IPS DF 6.9 (cell line): ENCODE measurements at regions not wholly inside any gene's neighbourhood (a gene's known extent, or its start where the extent isn't known, plus 50 kb on each side); places are given as distances from the start of the nearest gene placed in this dataset.
"Not testable (repeated sequence)": the region's sequence is repeated elsewhere in the genome, so short reads cannot be mapped to it uniquely, and the experiment has no call there.

Experiments
- DNase-seq: peaks from one replicate; pipeline ENCODE4 v3.0.0-alpha.2; 2013; ENCODE audit warnings: low read depth, low spot score
- H3K27ac ChIP-seq: one replicate; pipeline ENCODE4 v1.5.1; 2013; ENCODE audit warnings: low read length, control low read depth
- H3K27me3 ChIP-seq: 2 replicates; pipeline ENCODE4 v1.6.1; 2013; ENCODE audit warnings: mild to moderate bottlenecking, low read length; ENCODE audit not compliant: control insufficient read depth, insufficient read depth
- H3K36me3 ChIP-seq: 2 replicates; pipeline ENCODE4 v1.6.1; 2013; ENCODE audit warnings: low read length; ENCODE audit not compliant: control insufficient read depth, insufficient read depth
- H3K4me1 ChIP-seq: 2 replicates; pipeline ENCODE4 v1.6.1; 2013; ENCODE audit warnings: low read length; ENCODE audit not compliant: control insufficient read depth, insufficient read depth
- H3K4me3 ChIP-seq: 2 replicates; pipeline ENCODE4 v1.5.1; 2013; ENCODE audit warnings: mild to moderate bottlenecking, low read length
- H3K9me3 ChIP-seq: 2 replicates; pipeline ENCODE4 v1.6.1; 2013; ENCODE audit warnings: low read length, inconsistent platforms; ENCODE audit not compliant: control insufficient read depth, insufficient read depth
- WGBS: extraction: QIAGEN DNeasy Blood & Tissue Kit; methylation state at CpG from one replicate; pipeline ENCODE4 v1.1.7; 2013; ENCODE audit warnings: mixed read lengths, missing lambda C conversion rate; ENCODE audit not compliant: insufficient read length, insufficient coverage; 5-methylcytosine and 5-hydroxymethylcytosine counted together

- H3K27ac ChIP-seq, H3K9me3 ChIP-seq, H3K4me1 ChIP-seq, DNase-seq, H3K4me3 ChIP-seq, H3K36me3 ChIP-seq, H3K27me3 ChIP-seq: not testable (repeated sequence)
- WGBS, result no CpG with 5 or more reads among the region's 4 CpGs
Measured at GRCh38 chr6:167217073-167217472, 59.3 kb upstream of the GPR31 start.

GRCh38 chr6:167217951-167218759 is 60.4 kb upstream of the GPR31 start:
- H3K9me3 ChIP-seq, H3K36me3 ChIP-seq, DNase-seq, H3K27me3 ChIP-seq, H3K4me1 ChIP-seq, H3K4me3 ChIP-seq, H3K27ac ChIP-seq: not testable (repeated sequence)
- no CpG with 5 or more reads among the region's 15 CpGs for WGBS

- not testable (repeated sequence) for H3K27ac ChIP-seq, H3K4me3 ChIP-seq, H3K9me3 ChIP-seq, H3K4me1 ChIP-seq, DNase-seq, H3K36me3 ChIP-seq, H3K27me3 ChIP-seq
- WGBS, result no CpG with 5 or more reads among the region's 4 CpGs
Measured at GRCh38 chr6:167219079-167219478, 61.3 kb upstream of the GPR31 start.

GRCh38 chr6:167219967-167220512 is 62.3 kb upstream of the GPR31 start:
- H3K4me3 ChIP-seq, result no peak overlapping the region
- no peak overlapping the region for H3K27ac ChIP-seq
- WGBS, result no CpG with 5 or more reads among the region's 19 CpGs
- peaks cover 6% of the 10 kb centered on the region for H3K4me1 ChIP-seq
- H3K27me3 ChIP-seq, result no peaks in the 10 kb centered on the region
- H3K36me3 ChIP-seq, result no peaks in the 10 kb centered on the region
- DNase-seq, result no peak
- no peaks in the 10 kb centered on the region for H3K9me3 ChIP-seq

- no peak overlapping the region for H3K4me3 ChIP-seq
- H3K36me3 ChIP-seq, result no peaks in the 10 kb centered on the region
- peaks cover 8% of the 10 kb centered on the region for H3K4me1 ChIP-seq
- no peaks in the 10 kb centered on the region for H3K27me3 ChIP-seq
- DNase-seq, result no peak
- H3K27ac ChIP-seq, result no peak overlapping the region
- H3K9me3 ChIP-seq, result no peaks in the 10 kb centered on the region
- no CpG with 5 or more reads among the region's 19 CpGs for WGBS
Measured at GRCh38 chr6:167221400-167222201, 63.8 kb upstream of the GPR31 start.

GRCh38 chr6:167225566-167226382 is 65.3 kb upstream of the UNC93A start:
- not testable (repeated sequence) for DNase-seq, H3K4me3 ChIP-seq, H3K36me3 ChIP-seq, H3K27ac ChIP-seq, H3K27me3 ChIP-seq, H3K9me3 ChIP-seq
- WGBS, result no CpG with 5 or more reads among the region's 13 CpGs
- H3K4me1 ChIP-seq, result peaks cover 11% of the 10 kb centered on the region

- peaks cover 11% of the 10 kb centered on the region for H3K4me1 ChIP-seq
- no CpG with 5 or more reads among the region's 3 CpGs for WGBS
- DNase-seq, result no peak
- no peaks in the 10 kb centered on the region for H3K27me3 ChIP-seq
- H3K4me3 ChIP-seq, result no peak overlapping the region
- no peaks in the 10 kb centered on the region for H3K9me3 ChIP-seq
- no peaks in the 10 kb centered on the region; the same call in 1 of the 2 replicates for H3K36me3 ChIP-seq
- no peak overlapping the region for H3K27ac ChIP-seq
Measured at GRCh38 chr6:167226383-167226685, 64.8 kb upstream of the UNC93A start.

- peaks cover 8% of the 10 kb centered on the region for H3K4me1 ChIP-seq
- H3K4me3 ChIP-seq, result no peak overlapping the region
- H3K27ac ChIP-seq, result no peak overlapping the region
- WGBS, result no CpG with 5 or more reads among the region's 9 CpGs
- DNase-seq, result no peak
- H3K36me3 ChIP-seq, result no peaks in the 10 kb centered on the region; the same call in 1 of the 2 replicates
- H3K27me3 ChIP-seq, result no peaks in the 10 kb centered on the region
- no peaks in the 10 kb centered on the region for H3K9me3 ChIP-seq
Measured at GRCh38 chr6:167226791-167227190, 64.3 kb upstream of the UNC93A start.

GRCh38 chr6:167227984-167228383 is 63.1 kb upstream of the UNC93A start:
- no peaks in the 10 kb centered on the region for H3K9me3 ChIP-seq
- peak overlapping the region; percentile 69; the same call in 1 of the 2 replicates for H3K4me3 ChIP-seq
- no peaks in the 10 kb centered on the region for H3K27me3 ChIP-seq
- no peaks in the 10 kb centered on the region; the same call in 1 of the 2 replicates for H3K36me3 ChIP-seq
- H3K4me1 ChIP-seq, result peaks cover 8% of the 10 kb centered on the region
- WGBS, result no CpG with 5 or more reads among the region's 7 CpGs
- H3K27ac ChIP-seq, result peak overlapping the region; percentile 27
- no peak for DNase-seq

- H3K4me1 ChIP-seq, result peaks cover 7% of the 10 kb centered on the region
- no peak overlapping the region for H3K27ac ChIP-seq
- no peak for DNase-seq
- H3K27me3 ChIP-seq, result no peaks in the 10 kb centered on the region
- peaks cover 4% of the 10 kb centered on the region; the same call in 1 of the 2 replicates for H3K36me3 ChIP-seq
- H3K9me3 ChIP-seq, result no peaks in the 10 kb centered on the region
- peak overlapping the region; percentile 88 for H3K4me3 ChIP-seq
- WGBS, result no CpG with 5 or more reads among the region's 4 CpGs
Measured at GRCh38 chr6:167229586-167229985, 61.5 kb upstream of the UNC93A start.
